C4-2B (cell line): ENCODE measurements at regions not wholly inside any gene's neighbourhood (a gene's known extent, or its start where the extent isn't known, plus 50 kb on each side); places are given as distances from the start of the nearest gene placed in this dataset.

ENCODE experiments used
- ZFX ChIP-seq: fragments of 450-650 bp; IDR thresholded peaks from 2 replicates; pipeline ENCODE4 v1.6.1; 2017
- TF ChIP-seq, protein P1 (sequence below): fragments of 450-650 bp; conservative IDR thresholded peaks from 2 replicates; pipeline ENCODE4 v1.5.1; 2017; ENCODE audit warnings: mild to moderate bottlenecking

GRCh38 chr4:35723973-35724372 lies 520.3 kb downstream of the ARAP2 start:
- TF ChIP-seq, protein P1, sequence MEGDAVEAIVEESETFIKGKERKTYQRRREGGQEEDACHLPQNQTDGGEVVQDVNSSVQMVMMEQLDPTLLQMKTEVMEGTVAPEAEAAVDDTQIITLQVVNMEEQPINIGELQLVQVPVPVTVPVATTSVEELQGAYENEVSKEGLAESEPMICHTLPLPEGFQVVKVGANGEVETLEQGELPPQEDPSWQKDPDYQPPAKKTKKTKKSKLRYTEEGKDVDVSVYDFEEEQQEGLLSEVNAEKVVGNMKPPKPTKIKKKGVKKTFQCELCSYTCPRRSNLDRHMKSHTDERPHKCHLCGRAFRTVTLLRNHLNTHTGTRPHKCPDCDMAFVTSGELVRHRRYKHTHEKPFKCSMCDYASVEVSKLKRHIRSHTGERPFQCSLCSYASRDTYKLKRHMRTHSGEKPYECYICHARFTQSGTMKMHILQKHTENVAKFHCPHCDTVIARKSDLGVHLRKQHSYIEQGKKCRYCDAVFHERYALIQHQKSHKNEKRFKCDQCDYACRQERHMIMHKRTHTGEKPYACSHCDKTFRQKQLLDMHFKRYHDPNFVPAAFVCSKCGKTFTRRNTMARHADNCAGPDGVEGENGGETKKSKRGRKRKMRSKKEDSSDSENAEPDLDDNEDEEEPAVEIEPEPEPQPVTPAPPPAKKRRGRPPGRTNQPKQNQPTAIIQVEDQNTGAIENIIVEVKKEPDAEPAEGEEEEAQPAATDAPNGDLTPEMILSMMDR, result no peak
- TF ChIP-seq ZFX, result no peak
